SK-N-MC (cell line): ENCODE measurements at regions not wholly inside any gene's neighbourhood (a gene's known extent, or its start where the extent isn't known, plus 50 kb on each side); places are given as distances from the start of the nearest gene placed in this dataset.

Experiments used
- EZH2 ChIP-seq: fragments of 200-600 bp; sonication (generic); IDR thresholded peaks from one replicate; pipeline ENCODE4 v1.6.1; 2017; ENCODE audit warnings: antibody characterized with exemption
- FOXP2 ChIP-seq: optimal IDR thresholded peaks from 2 replicates; pipeline ENCODE3; 2011; ENCODE audit warnings: mild to moderate bottlenecking, moderate library complexity; ENCODE audit not compliant: insufficient read depth; ENCODE audit errors: extremely low read length, control extremely low read depth

DNA sequence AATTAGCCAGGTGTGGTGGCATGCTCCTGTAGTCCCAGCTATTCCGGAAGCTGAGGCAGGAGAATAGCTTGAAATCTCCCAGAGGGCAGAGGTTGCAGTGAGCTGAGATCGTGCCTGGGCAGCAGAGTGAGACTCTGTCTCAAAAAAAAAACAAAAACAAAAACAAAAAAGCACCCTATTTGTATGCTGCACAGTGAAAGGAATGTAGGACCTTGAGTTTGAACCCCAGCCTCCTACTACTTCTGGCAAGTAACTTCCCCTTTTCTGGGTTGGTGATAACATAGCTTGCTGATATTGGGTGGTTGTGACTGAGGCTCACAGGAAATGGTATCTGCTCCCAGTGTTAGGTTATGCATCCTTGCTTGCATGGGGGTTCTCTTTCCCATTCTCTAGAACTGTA lies 205.3 kb downstream of the BUB3 start:
- no peak for TF ChIP-seq FOXP2
- TF ChIP-seq EZH2 = no peak
